ENCODE measurements at regions not wholly inside any gene's neighbourhood (a gene's known extent, or its start where the extent isn't known, plus 50 kb on each side); places are given as distances from the start of the nearest gene placed in this dataset.

DNA sequence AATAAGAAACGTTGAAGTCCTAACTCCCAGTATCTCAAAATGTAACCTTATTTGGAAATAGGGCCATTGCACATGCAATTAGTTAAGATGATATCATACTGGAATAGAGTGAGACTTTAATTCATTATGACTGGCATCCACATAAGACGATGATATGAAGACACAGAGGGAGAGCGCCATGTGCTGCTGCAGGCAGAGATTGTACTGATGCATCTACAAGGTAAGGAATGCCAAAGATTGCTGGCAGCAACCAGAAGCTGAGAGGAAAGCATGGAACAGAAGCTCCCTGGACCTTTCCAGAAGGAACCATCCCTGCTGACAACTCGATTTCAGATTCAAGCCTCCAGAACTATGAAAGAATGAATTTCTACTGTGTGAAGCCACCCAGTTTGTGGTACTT is 697.0 kb upstream of the INTU start (continued):
- TF ChIP-seq, protein P1, sequence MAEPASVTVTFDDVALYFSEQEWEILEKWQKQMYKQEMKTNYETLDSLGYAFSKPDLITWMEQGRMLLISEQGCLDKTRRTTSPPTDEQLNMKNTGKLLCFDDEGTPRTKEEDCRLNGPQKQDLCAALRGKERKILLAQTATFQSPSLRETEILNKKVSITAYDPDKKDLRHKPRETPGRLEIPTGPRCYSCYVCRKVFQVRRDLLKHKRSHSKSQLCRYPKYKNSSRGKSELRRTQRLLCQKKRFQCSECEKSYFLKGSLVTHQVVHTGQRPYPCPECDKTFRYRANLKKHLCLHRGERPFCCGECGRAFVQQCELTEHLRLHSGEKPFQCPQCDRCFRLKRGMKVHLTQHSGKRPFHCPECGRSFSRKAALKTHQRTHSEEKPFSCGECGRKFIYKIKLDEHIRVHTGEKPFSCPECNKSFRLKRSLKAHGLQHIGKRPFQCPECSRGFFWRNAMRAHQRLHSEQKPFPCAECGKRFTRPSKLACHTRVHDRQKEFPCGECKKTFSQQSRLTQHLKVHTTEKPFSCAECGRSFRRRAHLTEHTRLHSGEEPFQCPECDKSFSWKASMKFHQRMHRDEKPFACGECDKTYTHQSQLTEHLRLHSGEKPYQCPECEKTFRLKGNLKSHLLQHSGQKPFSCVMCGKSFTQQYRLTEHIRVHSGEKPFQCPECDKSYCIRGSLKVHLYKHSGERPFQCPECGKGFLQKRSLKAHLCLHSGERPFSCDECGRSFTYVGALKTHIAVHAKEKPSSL (CRISPR knock-in tag; conservative IDR thresholded peaks at IDR 0.05), result no peak
- TF ChIP-seq GRHL2 (CRISPR knock-in tag; IDR thresholded peaks at IDR 0.05; ENCODE audit: insufficient replicate concordance, severe bottlenecking) (no peak), FOXP1 (CRISPR knock-in tag; IDR thresholded peaks at IDR 0.05; ENCODE audit: borderline replicate concordance) (no peak)

DNA sequence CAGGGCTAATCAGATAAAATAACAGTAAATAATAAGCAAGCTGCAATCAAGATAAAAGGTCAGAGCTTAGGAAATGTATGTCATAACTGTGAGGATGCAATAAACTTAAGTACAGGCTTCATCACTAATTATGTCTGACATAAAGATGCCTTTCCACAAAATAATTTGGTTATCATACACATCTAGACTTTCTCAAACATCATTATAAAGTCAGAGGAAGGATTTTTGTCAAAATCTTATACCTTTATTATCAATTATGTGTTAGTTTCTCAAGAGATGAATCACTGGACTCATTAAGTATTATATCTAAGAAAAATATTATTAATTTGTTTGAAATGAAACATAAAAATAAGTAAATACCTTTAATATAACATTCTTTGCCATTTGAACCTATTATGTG is 695.4 kb upstream of the INTU start:
- POLR2A ChIA-PET, result no interaction called here
- Mint-ChIP-seq H3K4me1 (no peaks in the 10 kb centered on the region), H3K4me3 (no peak overlapping the region), H3K9me3 (no peaks in the 10 kb centered on the region), H3K27me3 (ENCODE audit: low read depth) (no peaks in the 10 kb centered on the region), H3K36me3 (no peaks in the 10 kb centered on the region), H3K27ac (no peak overlapping the region)
- ATAC-seq, result no peak
- CTCF ChIA-PET, result no interaction called here
- DNase-seq (ENCODE audit: low spot score), result no peak
- no peak for TF ChIP-seq SMAD4 (CRISPR knock-in tag; IDR thresholded peaks at IDR 0.05)
- no peak for TF ChIP-seq ZNF121 (CRISPR knock-in tag; IDR thresholded peaks at IDR 0.05)
- no peak for TF ChIP-seq RELA (CRISPR knock-in tag; IDR thresholded peaks at IDR 0.05; ENCODE audit: borderline replicate concordance)
- no peak for TF ChIP-seq ZNF396 (CRISPR knock-in tag; IDR thresholded peaks at IDR 0.05; ENCODE audit: borderline replicate concordance)
- TF ChIP-seq MAX (CRISPR knock-in tag; IDR thresholded peaks at IDR 0.05), result no peak
- no peak for TF ChIP-seq NFYB (CRISPR knock-in tag; conservative IDR thresholded peaks at IDR 0.05; ENCODE audit: low read depth)
- TF ChIP-seq FOXJ3 (CRISPR knock-in tag; IDR thresholded peaks at IDR 0.05; ENCODE audit: borderline replicate concordance), result no peak
- TF ChIP-seq ETV6 (CRISPR knock-in tag; IDR thresholded peaks at IDR 0.05), result no peak
- TF ChIP-seq PREB (CRISPR knock-in tag; IDR thresholded peaks at IDR 0.05; ENCODE audit: borderline replicate concordance), result no peak
- TF ChIP-seq CBFB (CRISPR knock-in tag; IDR thresholded peaks at IDR 0.05; ENCODE audit: low read depth), result no peak
- TF ChIP-seq, protein P2, sequence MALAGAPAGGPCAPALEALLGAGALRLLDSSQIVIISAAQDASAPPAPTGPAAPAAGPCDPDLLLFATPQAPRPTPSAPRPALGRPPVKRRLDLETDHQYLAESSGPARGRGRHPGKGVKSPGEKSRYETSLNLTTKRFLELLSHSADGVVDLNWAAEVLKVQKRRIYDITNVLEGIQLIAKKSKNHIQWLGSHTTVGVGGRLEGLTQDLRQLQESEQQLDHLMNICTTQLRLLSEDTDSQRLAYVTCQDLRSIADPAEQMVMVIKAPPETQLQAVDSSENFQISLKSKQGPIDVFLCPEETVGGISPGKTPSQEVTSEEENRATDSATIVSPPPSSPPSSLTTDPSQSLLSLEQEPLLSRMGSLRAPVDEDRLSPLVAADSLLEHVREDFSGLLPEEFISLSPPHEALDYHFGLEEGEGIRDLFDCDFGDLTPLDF (CRISPR knock-in tag; IDR thresholded peaks at IDR 0.05), result no peak
- no peak for TF ChIP-seq RORB (CRISPR knock-in tag; IDR thresholded peaks at IDR 0.05)
- TF ChIP-seq NR2C2 (CRISPR knock-in tag; IDR thresholded peaks at IDR 0.05), result no peak
- TF ChIP-seq, protein P3, sequence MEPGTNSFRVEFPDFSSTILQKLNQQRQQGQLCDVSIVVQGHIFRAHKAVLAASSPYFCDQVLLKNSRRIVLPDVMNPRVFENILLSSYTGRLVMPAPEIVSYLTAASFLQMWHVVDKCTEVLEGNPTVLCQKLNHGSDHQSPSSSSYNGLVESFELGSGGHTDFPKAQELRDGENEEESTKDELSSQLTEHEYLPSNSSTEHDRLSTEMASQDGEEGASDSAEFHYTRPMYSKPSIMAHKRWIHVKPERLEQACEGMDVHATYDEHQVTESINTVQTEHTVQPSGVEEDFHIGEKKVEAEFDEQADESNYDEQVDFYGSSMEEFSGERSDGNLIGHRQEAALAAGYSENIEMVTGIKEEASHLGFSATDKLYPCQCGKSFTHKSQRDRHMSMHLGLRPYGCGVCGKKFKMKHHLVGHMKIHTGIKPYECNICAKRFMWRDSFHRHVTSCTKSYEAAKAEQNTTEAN (CRISPR knock-in tag; IDR thresholded peaks at IDR 0.05), result no peak
- TF ChIP-seq GTF2I (CRISPR knock-in tag; conservative IDR thresholded peaks at IDR 0.05), result no peak

DNA sequence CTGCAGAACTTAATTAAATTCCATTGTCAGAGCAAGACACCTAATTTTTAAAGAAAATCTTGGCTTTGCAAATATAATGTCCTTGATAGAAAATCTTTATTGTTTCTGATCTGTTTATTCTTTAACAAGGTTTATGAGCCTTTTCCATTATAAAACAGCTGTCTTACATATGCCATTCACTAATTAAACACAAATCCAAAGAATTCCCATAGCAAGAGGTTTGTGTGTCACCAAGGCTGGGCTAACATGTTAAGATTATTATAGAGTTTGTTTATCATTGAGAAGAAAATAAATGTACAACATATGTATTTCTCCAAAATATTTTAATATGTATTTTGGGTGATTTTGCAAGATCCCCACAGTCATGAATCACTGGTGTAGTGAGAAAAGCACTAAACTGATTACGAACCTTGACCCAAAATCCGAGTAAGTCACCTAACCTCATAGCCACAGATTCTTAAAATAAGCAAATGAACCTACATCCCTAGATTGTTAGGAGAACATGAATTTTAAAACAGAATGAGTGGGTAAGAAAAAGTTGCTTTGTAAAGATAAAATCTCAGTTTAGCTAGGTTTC is 694.8 kb upstream of the INTU start:
- DNase-seq (ENCODE audit: low spot score) (no peak), ATAC-seq (no peak)
- H3K36me3 Mint-ChIP-seq, result no peaks in the 10 kb centered on the region
- CTCF ChIA-PET, result no interaction called here
- H3K4me1 Mint-ChIP-seq, result no peaks in the 10 kb centered on the region
- no peak overlapping the region for H3K4me3 Mint-ChIP-seq
- H3K9me3 Mint-ChIP-seq, result no peaks in the 10 kb centered on the region
- H3K27ac Mint-ChIP-seq, result no peak overlapping the region
- POLR2A ChIA-PET, result no interaction called here
- no peaks in the 10 kb centered on the region for H3K27me3 Mint-ChIP-seq (ENCODE audit: low read depth)
- no peak for TF ChIP-seq ZNF512 (CRISPR knock-in tag; IDR thresholded peaks at IDR 0.05; ENCODE audit: borderline replicate concordance)
- no peak for TF ChIP-seq ETV6 (CRISPR knock-in tag; IDR thresholded peaks at IDR 0.05)
- TF ChIP-seq TEAD1 (CRISPR knock-in tag; IDR thresholded peaks at IDR 0.05), result no peak
- TF ChIP-seq GABPB1 (CRISPR knock-in tag; IDR thresholded peaks at IDR 0.05), result no peak
- TF ChIP-seq SP1 (CRISPR knock-in tag; conservative IDR thresholded peaks at IDR 0.05), result no peak
- no peak for TF ChIP-seq GTF2I (CRISPR knock-in tag; conservative IDR thresholded peaks at IDR 0.05)
- TF ChIP-seq CREM (CRISPR knock-in tag; IDR thresholded peaks at IDR 0.05), result no peak
- TF ChIP-seq MYBL2 (CRISPR knock-in tag; IDR thresholded peaks at IDR 0.05), result no peak
- TF ChIP-seq ATF3 (CRISPR knock-in tag; conservative IDR thresholded peaks at IDR 0.05), result no peak
- no peak for TF ChIP-seq ZNF671 (CRISPR knock-in tag; IDR thresholded peaks at IDR 0.05)
- TF ChIP-seq, protein P3 (CRISPR knock-in tag; IDR thresholded peaks at IDR 0.05), result no peak
